CD4-positive, alpha-beta T cell (primary cell): ENCODE measurements at regions not wholly inside any gene's neighbourhood (a gene's known extent, or its start where the extent isn't known, plus 50 kb on each side); places are given as distances from the start of the nearest gene placed in this dataset.

ENCODE experiments used
- ATAC-seq: fragments of 200-7000 bp; cut with Tn5 transposase; one replicate; pipeline ENCODE4 v1.10.0; 2022; ENCODE audit warnings: mild to moderate bottlenecking; ENCODE audit not compliant: poor library complexity
- CTCF ChIA-PET: fragments of 350-600 bp; sonication (Branson Sonifier 250); formaldehyde crosslinking; loops from one replicate; lab custom pipeline; 2021; ENCODE audit warnings: antibody characterized with exemption, inconsistent platforms; lab: Charles Lee
- POLR2A ChIA-PET: fragments of 350-600 bp; sonication (Branson Sonifier 250); formaldehyde crosslinking; loops from one replicate; lab custom pipeline; 2021; ENCODE audit warnings: antibody characterized with exemption, inconsistent platforms; lab: Charles Lee
- DNase-seq, 14 experiments: peaks; one replicate each; pipeline ENCODE4 v3.0.0-alpha.2; 2013 to 2020; ENCODE audit warnings: mixed read lengths in 2 of 14
- H3K27ac ChIP-seq, 2 donors: one replicate each; pipeline versions ENCODE4 v1.5.1 to v1.7.0; 2013; ENCODE audit warnings: low read length in 2 of 2, low read depth in 1 of 2, mild to moderate bottlenecking in 1 of 2
- H3K27me3 ChIP-seq, 2 experiments: 1 replicate in 1 of 2; 2 replicates in 1 of 2; pipeline versions ENCODE4 v1.6.1 to v1.7.0; 2013; ENCODE audit warnings: low read length in 2 of 2, control low read depth in 1 of 2, mild to moderate bottlenecking in 1 of 2, moderate library complexity in 1 of 2; ENCODE audit not compliant: insufficient read depth in 2 of 2, control insufficient read depth in 1 of 2
- H3K36me3 ChIP-seq: one replicate; pipeline ENCODE4 v1.6.1; 2013; ENCODE audit warnings: low read length, control low read depth; ENCODE audit not compliant: insufficient read depth
- H3K4me1 ChIP-seq: one replicate; pipeline ENCODE4 v1.6.1; 2013; ENCODE audit warnings: low read length, control low read depth; ENCODE audit not compliant: insufficient read depth
- H3K4me3 ChIP-seq: one replicate; pipeline ENCODE4 v1.5.1; 2013; ENCODE audit warnings: mild to moderate bottlenecking, low read length, moderate library complexity
- H3K9me3 ChIP-seq, 2 experiments: 1 replicate in 1 of 2; 2 replicates in 1 of 2; pipeline versions ENCODE4 v1.6.1 to v1.7.0; 2013; ENCODE audit warnings: low read length in 2 of 2, mild to moderate bottlenecking in 2 of 2, control low read depth in 1 of 2, moderate library complexity in 1 of 2; ENCODE audit not compliant: control insufficient read depth in 1 of 2, insufficient read depth in 1 of 2
- H3K27ac Mint-ChIP-seq: one replicate; pipeline ENCODE4 v1.8.0; 2020; ENCODE audit warnings: mixed read lengths
- H3K27me3 Mint-ChIP-seq: one replicate; pipeline ENCODE4 v1.8.0; 2021; ENCODE audit warnings: mixed read lengths
- H3K36me3 Mint-ChIP-seq: one replicate; pipeline ENCODE4 v1.8.0; 2021; ENCODE audit warnings: low read depth, mixed read lengths
- H3K4me1 Mint-ChIP-seq: one replicate; pipeline ENCODE4 v1.8.0; 2021; ENCODE audit warnings: low read depth, mixed read lengths
- H3K4me3 Mint-ChIP-seq: one replicate; pipeline ENCODE4 v1.8.0; 2020; ENCODE audit warnings: mild to moderate bottlenecking, mixed read lengths
- H3K9me3 Mint-ChIP-seq: one replicate; pipeline ENCODE4 v1.8.0; 2020; ENCODE audit warnings: mixed read lengths
- intact Hi-C, 2 experiments: fragments of 100-400 bp; cut with DNase I in 1 of 2; cut with micrococcal nuclease in 1 of 2; formaldehyde crosslinking; loops; one replicate each; pipeline versions ENCODE4 v1.15.1 to v1.9.0; 2023 to 2025; cut with DNase I, micrococcal nuclease
- TF ChIP-seq, protein P1 (sequence below): fragments of 200-600 bp; IDR thresholded peaks from one replicate; pipeline ENCODE4 v1.8.0; 2022; ENCODE audit warnings: antibody characterized with exemption, mild to moderate bottlenecking

DNA sequence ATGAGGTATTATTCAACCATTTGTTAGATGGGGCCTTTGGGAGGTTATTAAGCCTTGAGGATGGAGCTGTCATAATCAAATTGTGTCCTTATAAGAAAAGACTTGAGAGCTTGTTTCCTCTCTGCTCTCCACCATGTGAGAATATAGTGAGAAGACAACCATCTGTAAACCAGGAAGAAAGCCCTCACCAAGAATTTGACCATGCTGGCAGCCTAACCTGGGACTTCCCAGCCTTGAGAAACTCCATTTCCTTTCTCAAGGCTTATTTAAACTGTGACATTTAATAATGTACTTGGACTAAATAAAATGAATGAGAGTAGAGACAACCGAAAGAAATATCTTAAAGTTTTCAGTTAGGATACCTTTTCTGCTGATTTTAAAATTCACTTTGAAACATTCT, 83.7 kb upstream of the GC start:
- Mint-ChIP-seq H3K4me1 (no peaks in the 10 kb centered on the region), H3K36me3 (no peaks in the 10 kb centered on the region), H3K4me3 (no peak overlapping the region), H3K9me3 (no peaks in the 10 kb centered on the region), H3K27ac (no peak overlapping the region), H3K27me3 (no peaks in the 10 kb centered on the region)
- H3K36me3 ChIP-seq = no peaks in the 10 kb centered on the region
- H3K9me3 ChIP-seq = peaks cover 9 to 17% of the 10 kb centered on the region in 2 experiments
- TF ChIP-seq, protein P1, sequence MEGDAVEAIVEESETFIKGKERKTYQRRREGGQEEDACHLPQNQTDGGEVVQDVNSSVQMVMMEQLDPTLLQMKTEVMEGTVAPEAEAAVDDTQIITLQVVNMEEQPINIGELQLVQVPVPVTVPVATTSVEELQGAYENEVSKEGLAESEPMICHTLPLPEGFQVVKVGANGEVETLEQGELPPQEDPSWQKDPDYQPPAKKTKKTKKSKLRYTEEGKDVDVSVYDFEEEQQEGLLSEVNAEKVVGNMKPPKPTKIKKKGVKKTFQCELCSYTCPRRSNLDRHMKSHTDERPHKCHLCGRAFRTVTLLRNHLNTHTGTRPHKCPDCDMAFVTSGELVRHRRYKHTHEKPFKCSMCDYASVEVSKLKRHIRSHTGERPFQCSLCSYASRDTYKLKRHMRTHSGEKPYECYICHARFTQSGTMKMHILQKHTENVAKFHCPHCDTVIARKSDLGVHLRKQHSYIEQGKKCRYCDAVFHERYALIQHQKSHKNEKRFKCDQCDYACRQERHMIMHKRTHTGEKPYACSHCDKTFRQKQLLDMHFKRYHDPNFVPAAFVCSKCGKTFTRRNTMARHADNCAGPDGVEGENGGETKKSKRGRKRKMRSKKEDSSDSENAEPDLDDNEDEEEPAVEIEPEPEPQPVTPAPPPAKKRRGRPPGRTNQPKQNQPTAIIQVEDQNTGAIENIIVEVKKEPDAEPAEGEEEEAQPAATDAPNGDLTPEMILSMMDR = no peak
- H3K27ac ChIP-seq = no peak overlapping the region
- POLR2A ChIA-PET = no interaction called here
- H3K4me1 ChIP-seq = no peaks in the 10 kb centered on the region
- DNase-seq (no peak), ATAC-seq (no peak)
- H3K27me3 ChIP-seq = no peaks in the 10 kb centered on the region
- intact Hi-C loops = no loop called here
- CTCF ChIA-PET = interaction anchor here (0.6 kb wide), 1 partner anchor 45 kb away, joined by 3 read pairs; no protein-coding TSS in a partner anchor
- no peak overlapping the region for H3K4me3 ChIP-seq

DNA sequence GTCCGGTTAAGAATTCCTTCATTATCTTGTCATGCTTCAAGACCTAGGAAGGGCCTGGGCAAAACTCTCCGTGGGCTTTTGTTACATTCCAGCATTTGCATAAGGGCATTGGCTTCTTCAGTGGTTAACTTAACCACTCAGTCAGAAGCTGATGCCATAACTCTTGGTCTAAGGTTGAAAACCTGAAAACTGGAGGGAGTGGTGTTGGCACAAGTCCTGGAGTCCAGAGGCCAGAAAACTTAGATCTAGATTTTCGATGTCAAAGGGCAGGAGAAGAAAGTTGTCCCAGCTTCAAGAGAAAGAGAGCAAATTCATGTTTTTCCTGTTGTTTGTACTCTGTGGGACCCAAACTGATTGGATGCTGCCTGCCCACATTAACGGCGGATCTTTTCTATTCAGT, 86.6 kb upstream of the GC start:
- no peak for DNase-seq
- Mint-ChIP-seq H3K4me3 (no peak overlapping the region), H3K4me1 (no peaks in the 10 kb centered on the region), H3K36me3 (no peaks in the 10 kb centered on the region), H3K27ac (no peak overlapping the region), H3K9me3 (no peaks in the 10 kb centered on the region), H3K27me3 (no peaks in the 10 kb centered on the region)
- Histone ChIP-seq H3K27me3 (no peaks in the 10 kb centered on the region), H3K4me1 (no peaks in the 10 kb centered on the region), H3K36me3 (no peaks in the 10 kb centered on the region), H3K4me3 (no peak overlapping the region), H3K27ac (no peak overlapping the region), H3K9me3 (no peaks in the 10 kb centered on the region)
- POLR2A ChIA-PET = no interaction called here
- intact Hi-C loops = no loop called here
- CTCF ChIA-PET = no interaction called here
- TF ChIP-seq, protein P1 = no peak
- no peak for ATAC-seq

DNA sequence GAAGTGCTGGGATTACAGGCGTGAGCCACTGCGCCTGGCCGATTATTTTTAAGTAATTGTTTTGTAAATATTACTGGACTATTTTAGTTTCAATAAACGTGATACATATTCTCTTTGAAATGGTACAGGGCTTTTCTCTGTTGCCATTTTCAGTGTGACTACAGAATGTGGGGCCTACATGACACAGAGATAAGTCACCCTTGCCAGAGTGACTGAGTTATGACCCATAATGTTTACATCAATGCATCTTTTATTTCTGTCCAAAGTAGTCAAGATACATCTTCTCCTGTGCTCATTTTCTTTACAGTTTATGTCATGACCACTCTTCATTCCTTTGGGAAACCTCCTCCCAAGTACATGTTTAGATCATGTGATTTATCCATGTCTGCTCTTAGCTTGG, 88.3 kb upstream of the GC start:
- peaks cover 0 to 4% of the 10 kb centered on the region in 2 experiments for H3K9me3 ChIP-seq
- H3K4me1 ChIP-seq = no peaks in the 10 kb centered on the region
- H3K4me3 ChIP-seq = no peak overlapping the region
- H3K4me3 Mint-ChIP-seq = no peak overlapping the region
- no peaks in the 10 kb centered on the region for H3K9me3 Mint-ChIP-seq
- DNase-seq (no peak), ATAC-seq (no peak)
- intact Hi-C loops = no loop called here
- H3K27me3 Mint-ChIP-seq = no peaks in the 10 kb centered on the region
- H3K27ac ChIP-seq = no peak overlapping the region
- ChIA-PET POLR2A (no interaction called here), CTCF (no interaction called here)
- H3K27me3 ChIP-seq = no peaks in the 10 kb centered on the region
- no peaks in the 10 kb centered on the region for H3K36me3 Mint-ChIP-seq
- TF ChIP-seq, protein P1 = no peak
- H3K4me1 Mint-ChIP-seq = no peaks in the 10 kb centered on the region
- no peak overlapping the region for H3K27ac Mint-ChIP-seq
- no peaks in the 10 kb centered on the region for H3K36me3 ChIP-seq
